ENCODE measurements at regions not wholly inside any gene's neighbourhood (a gene's known extent, or its start where the extent isn't known, plus 50 kb on each side); places are given as distances from the start of the nearest gene placed in this dataset.
A peak's percentile ranks its signal among the peaks of the same experiment; 100 is the strongest.

- no peak for DNase-seq
These were observed 317.9 kb upstream of the TNP1 start for GRCh38 chr2:217177720-217178119.

- no peak for DNase-seq
These were observed 312.0 kb upstream of the TNP1 start for GRCh38 chr2:217171874-217172273.

GRCh38 chr2:217168496-217168895 lies 308.6 kb upstream of the TNP1 start:
- no peak for DNase-seq

- DNase-seq: no peak
These were observed 307.7 kb upstream of the TNP1 start for GRCh38 chr2:217167531-217167930.

DNA sequence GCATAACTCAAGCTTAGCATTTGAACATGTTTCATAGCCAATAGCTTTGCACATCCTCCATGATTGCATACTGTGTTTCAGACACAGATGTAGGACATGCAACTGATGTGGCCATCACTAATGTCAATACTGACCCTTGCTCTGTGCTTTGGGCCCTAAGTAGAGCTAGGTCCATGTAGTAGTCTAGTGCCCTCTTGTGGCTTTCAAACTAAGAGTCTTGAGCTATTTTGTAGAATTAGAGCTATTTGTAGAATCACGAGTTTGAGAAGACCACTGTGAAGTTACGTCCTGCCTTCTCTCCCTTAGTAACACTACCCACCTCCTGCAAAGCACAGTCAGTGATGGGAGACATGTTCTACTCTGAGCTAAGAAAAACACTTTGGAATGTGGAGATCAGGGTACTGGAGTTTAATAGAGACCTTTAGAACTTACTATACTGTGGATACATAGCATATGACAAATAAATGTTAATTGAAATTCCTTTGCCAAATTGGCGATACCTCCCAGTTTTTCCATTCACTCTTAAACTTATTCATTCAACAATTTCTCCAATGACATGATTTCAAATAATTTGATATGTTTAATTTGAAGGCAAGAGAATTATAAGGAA lies 306.5 kb upstream of the TNP1 start:
- peak in 3 of 56 donors; percentile 2 to 6 (median 5) for DNase-seq

- no peak for DNase-seq
These were observed 305.7 kb upstream of the TNP1 start for GRCh38 chr2:217165547-217165946.

DNA sequence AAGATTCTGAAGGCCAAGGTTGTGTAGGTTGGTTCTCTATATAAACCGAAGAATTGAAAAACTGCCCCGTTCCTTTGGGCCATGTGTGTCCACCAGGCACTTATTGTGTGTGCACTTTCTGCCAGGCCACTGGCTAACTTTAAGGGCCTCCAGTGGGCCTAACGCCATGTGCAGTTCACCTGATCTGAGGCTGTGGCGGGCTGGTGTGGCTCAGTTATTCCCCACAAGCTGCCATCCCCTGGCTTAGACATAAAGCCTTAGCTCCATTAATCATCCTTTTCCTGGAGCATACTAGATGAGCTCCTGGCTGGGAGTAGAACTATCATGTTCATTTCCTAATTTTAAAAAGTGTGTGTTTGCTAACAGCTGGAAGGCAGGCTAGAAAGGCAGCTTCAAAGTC lies 304.1 kb upstream of the TNP1 start:
- DNase-seq: no peak

- DNase-seq: peak in 48 of 56 donors; percentile 4 to 80 (median 49)
These were observed 302.7 kb upstream of the TNP1 start for GRCh38 chr2:217162533-217162932.

DNA sequence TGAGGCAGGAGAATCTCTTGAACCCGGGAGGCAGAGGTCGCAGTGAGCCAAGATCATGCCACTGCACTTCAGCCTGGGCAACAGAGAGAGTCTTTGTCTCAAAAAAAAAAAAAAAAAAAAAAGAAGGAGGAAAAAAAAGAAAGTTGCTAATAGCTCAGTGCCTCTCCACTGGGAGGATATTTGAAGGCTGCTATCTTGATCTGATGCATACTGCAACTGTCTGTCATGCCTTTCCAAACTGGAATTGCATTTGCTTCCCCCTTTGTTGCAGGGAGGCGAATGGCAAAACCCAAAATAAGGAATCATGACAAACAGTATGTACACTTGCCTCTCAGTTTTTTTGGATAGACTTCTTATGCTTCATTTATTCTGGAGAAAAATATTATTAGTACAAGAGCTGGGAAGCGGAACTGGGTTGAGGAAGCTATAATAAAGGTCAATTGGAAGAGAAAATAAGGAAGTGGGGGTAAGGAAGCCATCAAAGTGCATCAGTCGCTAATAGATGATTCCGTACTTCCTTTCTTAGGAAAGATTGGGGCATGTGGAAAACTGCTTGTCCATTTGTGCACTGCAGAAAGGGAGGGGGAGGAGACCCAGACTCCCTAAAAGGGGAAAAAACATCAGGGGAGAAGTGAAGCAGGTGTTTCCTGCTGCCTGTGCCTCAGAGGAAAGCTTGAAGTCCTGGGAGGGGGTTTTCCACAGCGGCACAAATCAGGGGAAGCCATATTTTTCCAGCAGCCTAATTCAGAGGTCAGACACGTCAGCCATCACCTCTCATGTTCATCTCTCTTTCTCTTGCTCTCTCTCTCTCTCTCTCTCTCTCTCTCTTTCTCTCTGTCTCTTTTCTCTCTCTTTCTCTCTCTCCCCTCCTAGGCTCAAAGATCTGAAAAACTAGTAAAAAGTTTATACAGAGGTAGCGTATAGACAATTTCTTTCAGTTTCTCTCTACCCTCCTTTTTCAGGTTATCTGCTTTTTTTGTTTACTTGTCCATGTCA lies 301.4 kb upstream of the TNP1 start:
- no peak for DNase-seq

GRCh38 chr2:217160103-217160743 lies 300.4 kb upstream of the TNP1 start:
- no peak for DNase-seq

GRCh38 chr2:217158928-217159327 lies 299.1 kb upstream of the TNP1 start:
- no peak for DNase-seq

GRCh38 chr2:217157581-217157980 lies 297.7 kb upstream of the TNP1 start:
- DNase-seq: no peak

DNA sequence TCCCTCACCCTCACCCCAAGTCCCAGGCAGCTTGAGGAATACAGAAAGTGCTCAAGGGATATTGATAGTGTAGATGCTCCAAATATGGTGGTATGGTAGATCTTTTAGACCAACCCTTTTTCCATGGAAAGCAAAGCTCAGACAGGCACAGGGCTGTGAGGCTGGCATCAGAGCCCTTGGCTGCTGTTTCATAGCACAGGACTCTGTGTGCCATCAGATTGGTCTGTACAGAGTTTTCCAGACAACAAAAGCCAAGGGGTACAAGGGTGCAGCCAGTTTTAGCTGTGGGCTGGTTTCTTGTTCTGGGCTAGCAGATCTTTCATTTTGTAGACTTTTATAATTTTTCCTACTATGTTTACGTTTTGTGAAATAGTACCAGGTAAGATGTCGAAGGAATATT lies 296.9 kb upstream of the TNP1 start:
- DNase-seq: no peak

DNA sequence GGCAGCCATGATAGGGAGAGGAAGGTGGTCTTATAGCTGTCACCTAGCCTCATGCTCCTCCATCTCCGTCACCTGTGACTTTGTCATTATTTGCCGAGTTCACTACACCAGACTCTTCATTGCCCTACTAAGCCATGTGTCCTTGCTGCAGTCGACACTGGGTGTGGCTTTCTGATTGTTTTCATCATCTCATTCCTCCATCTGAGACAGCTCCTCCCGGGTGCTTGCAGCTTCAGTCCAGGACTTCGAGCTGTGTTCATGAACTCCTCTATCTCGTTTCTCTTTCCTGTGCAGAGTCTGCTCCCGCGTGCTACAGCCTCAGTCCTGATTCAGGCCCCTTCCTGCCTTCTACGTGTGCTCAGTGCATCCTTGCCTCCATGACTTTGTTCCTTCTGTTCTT lies 295.1 kb upstream of the TNP1 start:
- DNase-seq: no peak

DNA sequence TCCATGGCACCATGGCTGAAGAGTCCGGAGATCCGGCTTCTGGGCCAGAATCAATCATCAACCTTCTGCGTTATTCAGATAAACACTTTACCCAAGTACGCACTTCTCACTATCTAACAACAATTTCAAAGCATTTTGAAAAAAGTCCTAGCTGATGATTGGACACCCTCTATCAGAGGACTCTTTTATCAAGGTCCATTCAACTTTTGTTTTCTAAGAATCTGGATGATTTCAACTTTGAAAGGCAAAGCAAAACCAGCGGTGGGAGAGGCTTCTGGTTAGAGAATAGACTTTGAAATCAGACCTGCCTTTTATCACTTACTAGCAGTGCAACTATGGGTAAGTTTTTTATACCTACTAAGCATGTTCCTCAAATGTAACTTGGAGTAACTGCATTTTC lies 293.6 kb upstream of the TNP1 start:
- no peak for DNase-seq

DNA sequence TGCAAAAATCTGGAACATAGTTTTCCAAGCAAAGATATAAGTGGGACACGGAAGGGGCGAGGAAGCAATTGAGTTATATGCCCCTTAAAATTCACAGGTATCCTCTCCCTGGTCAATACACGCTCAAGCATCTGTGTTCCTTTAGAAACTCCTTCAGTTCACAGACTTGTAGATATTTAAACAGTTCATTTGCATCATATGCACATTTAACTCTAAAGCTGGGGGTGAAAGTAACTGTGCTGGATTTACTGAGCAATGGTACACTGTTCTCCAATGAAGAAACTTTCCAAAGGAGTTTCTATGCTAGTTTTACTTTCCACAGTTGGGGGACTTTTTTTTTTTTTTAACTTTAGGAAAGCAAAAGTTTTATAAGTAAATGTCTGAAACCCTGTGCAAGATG lies 293.0 kb upstream of the TNP1 start:
- no peak for DNase-seq

- peak in 6 of 56 donors; percentile 2 to 8 (median 6) for DNase-seq
These were observed 291.8 kb upstream of the TNP1 start for GRCh38 chr2:217151509-217152206.

GRCh38 chr2:217150236-217150635 lies 290.4 kb upstream of the TNP1 start:
- no peak for DNase-seq

DNA sequence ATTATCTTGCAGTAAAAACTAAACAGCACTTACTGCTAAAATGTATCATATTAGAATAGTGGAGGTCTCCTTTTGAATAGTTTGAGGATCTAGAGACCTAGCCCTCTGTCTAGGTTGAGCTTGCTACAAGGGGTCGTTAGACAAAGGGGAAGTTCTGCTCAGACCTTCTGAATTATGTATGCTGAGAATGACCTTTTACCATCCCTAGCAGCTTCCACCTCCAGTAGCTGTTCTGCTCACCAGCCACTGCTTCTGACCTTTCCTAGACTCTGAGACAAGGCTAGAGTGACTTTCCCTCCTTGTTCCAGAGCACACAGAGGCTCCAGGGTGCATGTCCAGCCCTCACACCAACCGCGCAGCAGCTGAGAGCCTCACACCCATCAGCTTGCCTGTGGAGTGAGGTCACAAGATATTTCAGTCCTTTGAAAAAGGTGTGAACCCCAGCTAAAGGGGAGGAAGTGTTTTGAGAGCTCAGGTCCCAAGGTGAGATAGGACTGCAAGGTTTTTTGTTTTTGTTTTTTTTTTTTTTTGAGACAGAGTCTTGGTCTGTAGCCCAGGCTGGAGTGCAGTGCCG lies 289.3 kb upstream of the TNP1 start:
- no peak for DNase-seq

DNA sequence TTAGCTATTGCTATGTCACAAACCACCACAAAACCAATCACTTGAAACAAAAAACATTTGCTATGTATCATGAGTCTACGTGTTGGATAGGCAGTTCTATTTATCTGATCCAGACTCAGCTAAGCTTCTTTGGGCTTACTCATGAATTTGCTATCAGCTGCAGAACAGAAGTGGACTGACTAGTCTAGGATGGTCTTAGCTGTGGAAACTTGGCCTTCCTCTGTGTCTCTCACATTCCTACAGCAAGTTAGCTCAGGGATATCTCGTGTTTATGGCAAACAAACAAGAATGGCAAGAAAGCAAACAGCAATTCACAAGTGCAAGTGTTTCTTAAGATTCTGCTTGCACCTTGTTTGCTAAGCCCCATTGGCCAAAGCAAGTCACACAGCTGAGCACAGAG lies 288.0 kb upstream of the TNP1 start:
- DNase-seq: no peak

- DNase-seq: no peak
These were observed 287.1 kb upstream of the TNP1 start for GRCh38 chr2:217146956-217147355.

All from nucleus accumbens (tissue), 56 donors.